ENCODE measurements at regions not wholly inside any gene's neighbourhood (a gene's known extent, or its start where the extent isn't known, plus 50 kb on each side); places are given as distances from the start of the nearest gene placed in this dataset.

GRCh38 chr1:80922906-80923305 lies 877.8 kb upstream of the ADGRL2 start:
- DNase-seq (no peak), ATAC-seq (ENCODE audit: low read depth) (no peak)
- peaks cover 1% of the 10 kb centered on the region for H3K9me3 Mint-ChIP-seq
- TF ChIP-seq CTCF (IDR thresholded peaks at IDR 0.05) = no peak
- H3K4me3 Mint-ChIP-seq = no peak overlapping the region
- H3K27me3 Mint-ChIP-seq = no peaks in the 10 kb centered on the region
- intact Hi-C loops (cut with micrococcal nuclease) = no loop called here
- no peak overlapping the region for H3K27ac Mint-ChIP-seq
- no peaks in the 10 kb centered on the region for H3K36me3 Mint-ChIP-seq (ENCODE audit: low read depth)
- POLR2A ChIA-PET = no interaction called here
- CTCF ChIA-PET = no interaction called here
- no peaks in the 10 kb centered on the region for H3K4me1 Mint-ChIP-seq

GRCh38 chr1:80919426-80919825 lies 881.3 kb upstream of the ADGRL2 start:
- H3K27me3 Mint-ChIP-seq = no peaks in the 10 kb centered on the region
- TF ChIP-seq CTCF (IDR thresholded peaks at IDR 0.05) = no peak
- ChIA-PET CTCF (no interaction called here), POLR2A (no interaction called here)
- no peak overlapping the region for H3K27ac Mint-ChIP-seq
- intact Hi-C loops (cut with micrococcal nuclease) = no loop called here
- H3K9me3 Mint-ChIP-seq = no peaks in the 10 kb centered on the region
- no peak overlapping the region for H3K4me3 Mint-ChIP-seq
- H3K4me1 Mint-ChIP-seq = no peaks in the 10 kb centered on the region
- ATAC-seq (ENCODE audit: low read depth) (no peak), DNase-seq (no peak)
- H3K36me3 Mint-ChIP-seq (ENCODE audit: low read depth) = no peaks in the 10 kb centered on the region

- Mint-ChIP-seq H3K4me3 (no peak overlapping the region), H3K27ac (no peak overlapping the region), H3K36me3 (ENCODE audit: low read depth) (no peaks in the 10 kb centered on the region), H3K27me3 (no peaks in the 10 kb centered on the region), H3K9me3 (no peaks in the 10 kb centered on the region), H3K4me1 (no peaks in the 10 kb centered on the region)
- TF ChIP-seq CTCF (IDR thresholded peaks at IDR 0.05) = no peak
- ATAC-seq (ENCODE audit: low read depth) (no peak), DNase-seq (no peak)
- CTCF ChIA-PET = no interaction called here
- POLR2A ChIA-PET = no interaction called here
- intact Hi-C loops (cut with micrococcal nuclease) = no loop called here
These were observed 882.4 kb upstream of the ADGRL2 start for GRCh38 chr1:80918380-80918779.

GRCh38 chr1:80917826-80918225 lies 882.9 kb upstream of the ADGRL2 start:
- no peak overlapping the region for H3K27ac Mint-ChIP-seq
- ATAC-seq (ENCODE audit: low read depth) (no peak), DNase-seq (no peak)
- no peak for TF ChIP-seq CTCF (IDR thresholded peaks at IDR 0.05)
- H3K4me1 Mint-ChIP-seq = no peaks in the 10 kb centered on the region
- intact Hi-C loops (cut with micrococcal nuclease) = no loop called here
- no peaks in the 10 kb centered on the region for H3K9me3 Mint-ChIP-seq
- no peak overlapping the region for H3K4me3 Mint-ChIP-seq
- CTCF ChIA-PET = no interaction called here
- H3K27me3 Mint-ChIP-seq = no peaks in the 10 kb centered on the region
- POLR2A ChIA-PET = no interaction called here
- no peaks in the 10 kb centered on the region for H3K36me3 Mint-ChIP-seq (ENCODE audit: low read depth)

GRCh38 chr1:80917225-80917624 lies 883.5 kb upstream of the ADGRL2 start:
- Mint-ChIP-seq H3K27me3 (no peaks in the 10 kb centered on the region), H3K4me3 (no peak overlapping the region), H3K27ac (no peak overlapping the region), H3K4me1 (no peaks in the 10 kb centered on the region), H3K9me3 (no peaks in the 10 kb centered on the region), H3K36me3 (ENCODE audit: low read depth) (no peaks in the 10 kb centered on the region)
- ChIA-PET POLR2A (no interaction called here), CTCF (no interaction called here)
- intact Hi-C loops (cut with micrococcal nuclease) = no loop called here
- DNase-seq (no peak), ATAC-seq (ENCODE audit: low read depth) (no peak)
- TF ChIP-seq CTCF (IDR thresholded peaks at IDR 0.05) = no peak
